Muscle of leg (tissue), 3 donors: ENCODE measurements at regions not wholly inside any gene's neighbourhood (a gene's known extent, or its start where the extent isn't known, plus 50 kb on each side); places are given as distances from the start of the nearest gene placed in this dataset.

ENCODE experiments used
- DNase-seq: peaks from one replicate; pipeline ENCODE4 v3.0.0; 2013
- H3K27ac ChIP-seq: one replicate; pipeline ENCODE4 v1.5.1; 2013; ENCODE audit warnings: mild to moderate bottlenecking, low read length, control low read depth
- H3K27me3 ChIP-seq: one replicate; pipeline ENCODE4 v1.6.1; 2013; ENCODE audit warnings: low read length; ENCODE audit not compliant: control insufficient read depth, insufficient read depth
- H3K36me3 ChIP-seq: one replicate; pipeline ENCODE4 v1.6.1; 2013; ENCODE audit warnings: low read length; ENCODE audit not compliant: control insufficient read depth, insufficient read depth
- H3K4me1 ChIP-seq: one replicate; pipeline ENCODE4 v1.6.1; 2013; ENCODE audit warnings: low read length; ENCODE audit not compliant: control insufficient read depth, insufficient read depth
- H3K4me3 ChIP-seq: one replicate; pipeline ENCODE4 v1.5.1; 2013; ENCODE audit warnings: low read length, control low read depth
- H3K9me3 ChIP-seq: replicated peaks from 2 replicates; pipeline ENCODE4 v1.6.1; 2013; ENCODE audit warnings: low read depth, low read length; ENCODE audit not compliant: control insufficient read depth
- WGBS: methylation state at CpG from one replicate; pipeline ENCODE4 v1.1.5; 2013; ENCODE audit warnings: missing lambda C conversion rate; ENCODE audit not compliant: insufficient coverage; 5-methylcytosine and 5-hydroxymethylcytosine counted together

GRCh38 chr11:20226933-20227332 is 66.7 kb upstream of the DBX1 start:
- no peaks in the 10 kb centered on the region for H3K36me3 ChIP-seq
- H3K4me1 ChIP-seq, result peaks cover 8% of the 10 kb centered on the region
- H3K9me3 ChIP-seq, result peaks cover 2% of the 10 kb centered on the region
- peak; percentile 78 for DNase-seq
- no peaks in the 10 kb centered on the region for H3K27me3 ChIP-seq
- H3K4me3 ChIP-seq, result no peak overlapping the region
- H3K27ac ChIP-seq, result no peak overlapping the region

DNA sequence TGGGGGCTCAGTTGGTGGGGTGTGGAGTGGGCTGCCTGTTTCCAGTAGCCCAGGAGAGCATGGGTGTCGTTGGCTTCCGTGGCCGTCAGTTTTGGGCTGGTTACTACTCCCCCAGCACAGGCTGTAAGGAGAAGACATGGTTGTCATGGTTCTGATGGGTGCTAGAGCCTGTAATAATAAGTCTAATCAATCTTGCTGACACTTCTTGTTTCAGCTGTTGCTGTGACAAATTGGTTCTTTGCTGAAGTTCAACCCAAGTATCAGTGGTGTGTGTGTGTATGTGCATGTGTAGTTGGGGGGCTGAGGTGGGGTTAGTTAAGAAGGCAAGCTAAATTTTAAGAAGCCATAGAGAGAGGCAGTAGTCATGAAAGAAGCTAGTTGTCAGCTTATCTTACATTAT is 61.3 kb upstream of the DBX1 start:
- no peaks in the 10 kb centered on the region for H3K27me3 ChIP-seq
- WGBS, result no CpG with 5 or more reads among the region's 3 CpGs
- H3K4me1 ChIP-seq, result peaks cover 8% of the 10 kb centered on the region
- H3K4me3 ChIP-seq, result no peak overlapping the region
- H3K9me3 ChIP-seq, result no peaks in the 10 kb centered on the region
- peak overlapping the region; percentile 23 for H3K27ac ChIP-seq
- peak; percentile 46 for DNase-seq
- no peaks in the 10 kb centered on the region for H3K36me3 ChIP-seq

DNA sequence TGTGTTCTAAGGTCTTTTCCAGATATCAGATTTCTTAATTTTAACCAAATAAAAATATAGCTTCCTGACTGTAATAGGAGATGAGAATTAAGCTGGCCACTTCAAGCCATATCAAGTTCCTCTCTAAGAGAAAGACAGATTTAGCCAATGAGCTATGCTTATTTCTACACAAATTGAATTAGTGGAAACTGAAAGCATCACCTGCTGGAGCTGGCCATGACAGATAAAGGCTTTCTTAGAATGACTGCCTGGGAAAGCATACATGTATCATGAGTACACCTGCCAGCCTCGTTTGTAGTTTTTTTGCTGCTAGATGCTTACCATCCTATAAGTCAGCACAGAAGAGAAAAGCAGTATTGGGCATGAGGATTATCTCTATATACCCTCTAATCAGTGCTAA is 53.5 kb upstream of the DBX1 start:
- Histone ChIP-seq H3K27ac (no peak overlapping the region), H3K4me3 (no peak overlapping the region), H3K36me3 (no peaks in the 10 kb centered on the region), H3K9me3 (no peaks in the 10 kb centered on the region), H3K4me1 (no peaks in the 10 kb centered on the region), H3K27me3 (peaks cover under 1% of the 10 kb centered on the region)
- no CpG with 5 or more reads among the region's 1 CpG for WGBS
- no peak for DNase-seq

GRCh38 chr11:20211691-20212090 is 51.4 kb upstream of the DBX1 start:
- Histone ChIP-seq H3K27me3 (peaks cover 21% of the 10 kb centered on the region), H3K27ac (no peak overlapping the region), H3K4me3 (no peak overlapping the region), H3K9me3 (no peaks in the 10 kb centered on the region), H3K36me3 (no peaks in the 10 kb centered on the region), H3K4me1 (no peaks in the 10 kb centered on the region)
- WGBS, result 83% methylated on average over 2 of the region's 4 CpGs
- DNase-seq, result no peak
